Skeletal muscle tissue (tissue), 3 donors: ENCODE measurements at regions not wholly inside any gene's neighbourhood (a gene's known extent, or its start where the extent isn't known, plus 50 kb on each side); places are given as distances from the start of the nearest gene placed in this dataset.
"Not testable (repeated sequence)": the region's sequence is repeated elsewhere in the genome, so short reads cannot be mapped to it uniquely, and the experiment has no call there.

ENCODE experiments used
- H3K27ac ChIP-seq: one replicate; pipeline ENCODE4 v1.7.0; 2013; ENCODE audit warnings: mild to moderate bottlenecking, low read depth, low read length, inconsistent platforms
- H3K27me3 ChIP-seq, 3 donors: one replicate each; pipeline ENCODE4 v1.7.0; 2013; ENCODE audit warnings: low read length in 3 of 3; ENCODE audit not compliant: control insufficient read depth in 3 of 3, insufficient read depth in 3 of 3
- H3K36me3 ChIP-seq, 3 donors: one replicate each; pipeline ENCODE4 v1.7.0; 2013; ENCODE audit warnings: low read length in 3 of 3; ENCODE audit not compliant: control insufficient read depth in 3 of 3, insufficient read depth in 3 of 3
- H3K4me1 ChIP-seq, 3 donors: one replicate each; pipeline ENCODE4 v1.7.0; 2013; ENCODE audit warnings: low read length in 3 of 3, mild to moderate bottlenecking in 3 of 3; ENCODE audit not compliant: control insufficient read depth in 3 of 3, insufficient read depth in 3 of 3
- H3K4me3 ChIP-seq, 3 donors: one replicate each; pipeline ENCODE4 v1.7.0; 2013; ENCODE audit warnings: low read length in 3 of 3
- H3K9ac ChIP-seq, 3 donors: one replicate each; pipeline ENCODE4 v1.7.0; 2013; ENCODE audit warnings: low read length in 3 of 3, mild to moderate bottlenecking in 3 of 3, moderate library complexity in 2 of 3, low read depth in 1 of 3
- H3K9me3 ChIP-seq, 3 donors: one replicate each; pipeline ENCODE4 v1.7.0; 2013; ENCODE audit warnings: low read length in 3 of 3; ENCODE audit not compliant: control insufficient read depth in 3 of 3
- donor health status: Osteomylitis.

DNA sequence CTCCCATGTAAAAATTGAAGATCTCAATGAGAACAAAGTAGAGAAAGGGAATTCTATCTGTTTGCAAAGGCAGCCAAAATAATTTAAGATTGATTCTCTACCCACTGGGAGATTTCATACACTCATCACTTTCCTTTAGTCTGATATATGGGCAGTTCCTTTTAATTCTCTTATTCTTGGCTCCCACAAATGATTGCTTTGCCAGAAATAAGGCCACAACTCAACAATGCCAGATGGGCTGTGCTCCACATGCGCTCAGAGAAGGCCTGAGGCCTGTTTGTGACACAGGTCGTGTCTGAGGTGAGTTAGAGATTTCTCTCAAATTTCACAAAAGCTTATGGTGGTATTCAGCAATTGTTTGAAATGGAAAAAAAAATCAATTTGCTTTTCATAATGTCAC, 501.9 kb upstream of the SEMA3D start:
- no peaks in the 10 kb centered on the region for H3K4me1 ChIP-seq

DNA sequence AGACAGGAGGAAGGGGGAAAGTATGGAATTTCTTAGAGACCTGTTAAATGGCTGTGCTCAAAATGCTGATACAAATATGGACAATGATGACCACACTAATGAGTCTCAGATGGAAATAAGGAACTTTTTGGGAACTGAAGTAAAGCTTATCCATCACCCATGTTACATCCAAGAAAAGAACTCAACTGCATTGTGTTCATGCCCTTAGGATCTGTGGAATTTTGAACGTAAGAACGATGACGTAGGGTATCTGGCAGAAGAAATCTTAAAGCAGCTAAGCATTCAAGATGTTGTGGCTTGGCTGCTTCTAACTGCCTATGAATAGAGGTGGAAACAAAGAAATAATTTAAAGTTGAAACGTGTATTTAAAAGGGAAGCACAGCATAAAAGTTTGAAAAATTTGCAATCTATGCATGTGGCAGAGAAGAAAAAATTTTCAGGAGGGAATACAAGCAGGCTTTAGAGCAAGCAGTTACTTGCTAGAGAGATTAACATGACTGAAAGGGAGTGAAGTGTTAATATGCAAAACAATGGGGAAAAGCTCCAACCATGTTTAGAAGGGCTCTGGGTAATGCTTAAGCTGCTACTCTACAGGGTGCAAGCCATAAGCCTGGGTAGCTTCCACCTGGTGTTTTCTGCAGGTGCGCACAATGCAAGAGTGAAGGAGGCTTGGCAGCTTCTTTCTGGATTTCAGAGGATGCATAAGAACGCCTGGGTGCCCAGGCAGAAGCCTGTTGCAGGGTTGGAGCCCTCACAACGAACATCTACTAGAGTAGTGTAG, 499.7 kb upstream of the SEMA3D start:
- Histone ChIP-seq H3K9me3 (no peaks in the 10 kb centered on the region), H3K27me3 (no peaks in the 10 kb centered on the region), H3K27ac (no peak overlapping the region)

More for the DNA sequence above, 501.9 kb upstream of the SEMA3D start:
- Histone ChIP-seq H3K27me3 (no peaks in the 10 kb centered on the region), H3K9ac (no peak overlapping the region), H3K9me3 (no peaks in the 10 kb centered on the region), H3K27ac (no peak overlapping the region), H3K4me3 (no peak overlapping the region), H3K36me3 (no peaks in the 10 kb centered on the region)

DNA sequence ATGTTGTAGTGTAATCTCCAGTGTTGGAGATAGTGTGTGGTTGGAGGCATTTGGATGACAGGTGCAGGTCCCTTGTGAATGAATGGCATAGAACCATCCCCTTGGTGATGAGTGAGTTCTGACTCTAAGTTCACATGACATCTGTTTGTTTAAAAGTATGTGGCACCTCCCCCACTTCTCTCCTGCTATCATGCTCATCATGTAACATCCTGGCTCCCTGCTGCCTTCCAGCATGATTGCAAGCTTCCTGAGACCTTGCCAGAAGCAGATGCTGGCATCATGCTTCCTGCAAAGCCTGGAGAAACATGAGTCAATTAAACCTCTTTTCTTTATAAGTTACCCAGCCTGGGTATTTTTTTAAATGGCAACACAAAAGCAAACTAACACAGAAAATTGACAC, 499.0 kb upstream of the SEMA3D start:
- H3K36me3 ChIP-seq, result no peaks in the 10 kb centered on the region
- H3K4me3 ChIP-seq, result no peak overlapping the region
- H3K4me1 ChIP-seq, result no peaks in the 10 kb centered on the region
- no peaks in the 10 kb centered on the region for H3K9me3 ChIP-seq
- no peak overlapping the region for H3K9ac ChIP-seq
- H3K27ac ChIP-seq, result no peak overlapping the region
- H3K27me3 ChIP-seq, result no peaks in the 10 kb centered on the region

More for the DNA sequence above, 499.7 kb upstream of the SEMA3D start:
- no peak overlapping the region for H3K4me3 ChIP-seq
- no peak overlapping the region for H3K9ac ChIP-seq
- H3K4me1 ChIP-seq, result no peaks in the 10 kb centered on the region
- no peaks in the 10 kb centered on the region for H3K36me3 ChIP-seq

DNA sequence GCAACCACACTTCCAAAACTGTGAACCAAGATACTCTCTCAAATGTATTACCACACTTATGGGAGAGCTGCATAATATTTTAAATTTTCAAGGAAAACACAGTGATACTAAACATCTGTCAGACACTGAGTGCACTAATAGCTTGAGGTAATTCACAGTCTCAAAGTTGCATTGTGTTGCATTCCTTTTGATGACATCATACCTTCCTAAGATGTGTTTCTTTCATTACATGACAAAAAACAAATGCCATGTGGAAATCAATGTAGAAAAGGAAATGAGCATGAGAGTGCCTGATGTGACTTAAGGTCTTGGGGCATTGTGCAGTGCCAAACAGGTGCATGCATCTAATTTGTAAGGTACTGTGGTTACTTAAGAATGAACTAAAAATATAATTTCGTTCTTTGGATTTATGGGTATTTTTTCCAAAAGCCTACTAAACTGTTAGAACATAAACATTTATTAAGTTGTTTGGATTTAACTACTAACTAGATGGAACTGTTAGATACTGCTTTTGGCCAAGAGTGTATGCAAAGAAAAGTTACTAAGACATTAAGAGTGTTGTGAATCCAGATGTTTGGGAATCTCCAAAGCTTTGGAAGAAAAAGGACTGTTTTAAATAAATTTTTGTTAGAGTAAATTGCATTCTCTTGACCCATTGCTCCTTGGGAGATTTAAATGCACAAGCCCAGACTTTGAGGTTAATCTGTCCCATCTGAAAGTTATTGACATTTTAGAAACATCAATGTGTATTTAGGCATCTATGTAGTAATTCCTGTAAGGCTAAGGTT, 496.2 kb upstream of the SEMA3D start:
- Histone ChIP-seq H3K4me3 (no peak overlapping the region), H3K27me3 (no peaks in the 10 kb centered on the region), H3K9me3 (no peaks in the 10 kb centered on the region), H3K9ac (no peak overlapping the region), H3K27ac (no peak overlapping the region), H3K4me1 (no peaks in the 10 kb centered on the region), H3K36me3 (no peaks in the 10 kb centered on the region)

DNA sequence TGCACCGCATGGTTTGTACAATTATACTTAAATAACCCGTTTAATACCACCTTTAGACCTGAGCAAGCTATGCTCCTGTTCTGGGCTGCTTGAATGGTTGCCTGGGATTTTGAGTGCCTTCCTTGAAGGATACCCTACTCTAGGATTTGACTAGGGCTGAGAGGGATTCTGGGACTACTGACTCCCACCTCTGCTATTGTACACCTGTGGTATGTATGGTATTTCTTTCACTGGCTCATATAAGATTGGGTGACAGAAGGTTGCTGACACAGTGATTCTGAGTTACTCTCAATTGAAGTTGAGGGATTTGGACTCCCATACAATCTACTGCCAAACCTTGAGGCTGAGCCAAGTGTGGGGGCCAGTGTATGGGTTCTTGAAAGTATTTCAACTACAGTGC, 494.4 kb upstream of the SEMA3D start:
- no peaks in the 10 kb centered on the region for H3K36me3 ChIP-seq
- no peaks in the 10 kb centered on the region for H3K27me3 ChIP-seq
- H3K4me3 ChIP-seq, result no peak overlapping the region
- no peaks in the 10 kb centered on the region for H3K4me1 ChIP-seq
- no peak overlapping the region for H3K9ac ChIP-seq
- no peaks in the 10 kb centered on the region for H3K9me3 ChIP-seq
- H3K27ac ChIP-seq, result no peak overlapping the region

DNA sequence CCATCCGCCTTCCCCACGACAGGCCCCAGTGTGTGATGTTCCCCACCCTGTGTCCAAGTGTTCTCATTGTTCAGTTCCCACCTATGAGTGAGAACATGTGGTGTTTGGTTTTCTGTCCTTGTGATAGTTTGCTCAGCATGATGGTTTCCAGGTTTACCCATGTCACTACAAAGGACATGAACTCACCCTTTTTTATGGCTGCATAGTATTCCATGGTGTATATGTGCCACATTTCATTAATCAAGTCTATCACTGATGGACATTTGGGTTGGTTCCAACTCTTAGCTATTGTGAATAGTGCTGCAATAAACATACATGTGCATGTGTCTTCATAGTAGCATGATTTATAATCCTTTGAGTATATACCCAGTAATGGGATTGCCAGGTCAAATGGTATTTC, 488.2 kb upstream of the SEMA3D start:
- H3K9ac ChIP-seq, H3K27ac ChIP-seq, H3K27me3 ChIP-seq, H3K4me3 ChIP-seq, H3K9me3 ChIP-seq, H3K4me1 ChIP-seq, H3K36me3 ChIP-seq: not testable (repeated sequence)

DNA sequence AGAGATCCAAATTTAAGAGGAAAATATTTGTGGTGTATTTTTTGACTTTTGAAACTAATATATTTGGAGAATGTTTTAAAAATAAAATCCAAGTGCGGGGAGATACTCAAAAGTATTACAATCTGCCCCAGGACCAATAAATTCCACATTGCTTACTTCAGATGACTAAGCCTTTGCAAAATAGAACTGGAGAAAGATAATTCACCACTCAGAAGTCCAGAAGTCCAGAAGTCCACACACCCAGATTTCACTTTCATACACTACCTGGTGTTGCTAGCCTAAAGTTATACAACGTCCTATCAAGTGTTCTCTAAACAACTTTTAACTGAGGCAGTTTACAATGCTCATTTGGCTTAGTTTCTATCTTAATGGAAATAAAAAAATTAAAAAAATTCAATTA, 487.0 kb upstream of the SEMA3D start:
- H3K9ac ChIP-seq, result no peak overlapping the region
- no peaks in the 10 kb centered on the region for H3K27me3 ChIP-seq
- no peaks in the 10 kb centered on the region for H3K4me1 ChIP-seq
- H3K4me3 ChIP-seq, result no peak overlapping the region
- H3K9me3 ChIP-seq, result no peaks in the 10 kb centered on the region
- no peak overlapping the region for H3K27ac ChIP-seq
- no peaks in the 10 kb centered on the region for H3K36me3 ChIP-seq

DNA sequence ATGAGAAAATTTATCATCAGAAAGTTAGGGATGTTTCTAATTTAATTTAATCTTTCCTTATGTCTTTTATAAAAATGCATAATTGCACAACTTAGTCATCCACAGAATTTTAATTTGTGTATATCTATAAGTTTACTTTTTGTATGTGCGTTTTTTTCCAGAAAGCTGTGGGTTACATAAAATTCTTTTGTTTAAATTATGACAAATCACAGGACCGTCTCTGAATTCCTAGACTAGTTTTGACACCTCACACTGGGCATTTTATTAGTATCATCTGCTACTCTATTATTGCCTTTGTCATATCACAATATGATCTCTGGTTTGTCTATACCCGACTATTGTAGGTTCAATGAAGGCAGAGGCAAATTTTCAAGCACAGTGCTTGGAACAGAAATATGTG, 482.4 kb upstream of the SEMA3D start:
- Histone ChIP-seq H3K4me1 (no peaks in the 10 kb centered on the region), H3K9me3 (no peaks in the 10 kb centered on the region), H3K9ac (no peak overlapping the region), H3K36me3 (no peaks in the 10 kb centered on the region), H3K27ac (no peak overlapping the region), H3K4me3 (no peak overlapping the region), H3K27me3 (no peaks in the 10 kb centered on the region)

DNA sequence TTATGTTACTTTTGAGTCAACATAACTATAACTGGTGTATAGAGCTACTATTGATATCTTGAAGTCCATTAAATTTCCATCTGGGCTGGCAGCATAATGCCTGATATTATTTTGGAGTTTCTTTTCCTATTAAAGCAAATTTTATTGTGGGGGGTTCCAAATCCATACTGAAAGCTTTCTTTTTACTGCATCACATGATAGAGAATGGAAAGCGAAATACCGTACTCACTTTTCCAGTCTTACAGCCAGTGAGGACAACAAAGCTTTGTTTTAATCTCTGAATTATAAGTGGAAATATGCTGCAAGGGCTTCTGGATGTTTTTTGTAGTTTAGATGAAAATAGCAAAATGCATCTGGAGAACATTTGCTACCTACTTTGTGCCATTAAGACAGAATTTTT, 477.5 kb upstream of the SEMA3D start:
- H3K27me3 ChIP-seq, result no peaks in the 10 kb centered on the region
- H3K4me1 ChIP-seq, result no peaks in the 10 kb centered on the region
- no peak overlapping the region for H3K9ac ChIP-seq
- no peaks in the 10 kb centered on the region for H3K9me3 ChIP-seq
- no peak overlapping the region for H3K4me3 ChIP-seq
- no peaks in the 10 kb centered on the region for H3K36me3 ChIP-seq
- H3K27ac ChIP-seq, result no peak overlapping the region

DNA sequence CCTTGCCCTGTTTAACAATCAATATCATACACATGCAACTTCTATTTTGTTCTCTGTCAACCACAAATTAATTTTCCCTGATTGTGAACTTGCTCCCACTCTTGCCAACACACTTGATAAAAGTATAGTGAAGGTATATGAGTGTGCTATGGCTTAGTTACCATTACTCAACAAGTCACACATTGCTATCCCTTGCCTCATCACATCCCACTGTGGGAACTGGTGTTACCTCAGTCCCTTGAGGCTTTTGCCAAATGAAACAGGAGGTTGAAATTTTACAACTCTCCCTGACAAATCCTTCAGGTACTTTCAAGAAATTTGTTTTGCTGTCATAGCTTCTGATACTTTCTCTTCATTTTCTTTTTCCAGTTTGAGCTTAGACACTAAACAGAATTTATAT, 472.5 kb upstream of the SEMA3D start:
- H3K27me3 ChIP-seq, result no peaks in the 10 kb centered on the region
- no peaks in the 10 kb centered on the region for H3K36me3 ChIP-seq
- no peak overlapping the region for H3K27ac ChIP-seq
- no peak overlapping the region for H3K4me3 ChIP-seq
- H3K4me1 ChIP-seq, result no peaks in the 10 kb centered on the region
- no peak overlapping the region for H3K9ac ChIP-seq
- no peaks in the 10 kb centered on the region for H3K9me3 ChIP-seq
